ENCODE measurements at regions not wholly inside any gene's neighbourhood (a gene's known extent, or its start where the extent isn't known, plus 50 kb on each side); places are given as distances from the start of the nearest gene placed in this dataset.

GRCh38 chr4:123114915-123115756 is 192.7 kb upstream of the NUDT6 start:
- no peak for TF ChIP-seq POLR2A (IDR thresholded peaks at IDR 0.05; ENCODE audit: low read depth, low read length)
- DNase-seq (ENCODE audit: insufficient read length, low spot score) (no peak), FAIRE-seq (no peak)

DNA sequence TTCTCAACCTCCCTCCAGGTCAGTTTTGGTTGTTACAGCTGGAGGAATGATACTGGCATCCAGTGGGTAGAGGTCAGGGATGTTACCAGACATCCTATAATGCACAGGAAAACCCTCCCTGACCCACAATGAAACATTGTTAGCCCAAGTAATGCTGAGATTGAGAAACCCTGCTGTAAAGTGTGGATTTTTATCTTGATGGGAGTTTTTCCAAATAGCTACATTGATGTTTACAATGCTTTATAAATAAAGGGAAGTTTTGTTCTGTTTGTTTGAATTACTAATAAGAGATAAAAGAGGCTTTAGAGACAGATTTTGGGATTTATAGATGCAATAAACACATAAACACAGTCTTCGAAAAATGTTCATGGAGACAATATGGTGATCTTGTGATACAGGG is 194.0 kb upstream of the NUDT6 start:
- TF ChIP-seq POLR2A (IDR thresholded peaks at IDR 0.05; ENCODE audit: low read depth, low read length) = no peak
- FAIRE-seq (no peak), DNase-seq (ENCODE audit: insufficient read length, low spot score) (no peak)

- TF ChIP-seq POLR2A (IDR thresholded peaks at IDR 0.05; ENCODE audit: low read depth, low read length) = no peak
- FAIRE-seq = no peak
- DNase-seq (ENCODE audit: insufficient read length, low spot score) = no peak
Observed at GRCh38 chr4:123120473-123120872, 198.1 kb upstream of the NUDT6 start.

DNA sequence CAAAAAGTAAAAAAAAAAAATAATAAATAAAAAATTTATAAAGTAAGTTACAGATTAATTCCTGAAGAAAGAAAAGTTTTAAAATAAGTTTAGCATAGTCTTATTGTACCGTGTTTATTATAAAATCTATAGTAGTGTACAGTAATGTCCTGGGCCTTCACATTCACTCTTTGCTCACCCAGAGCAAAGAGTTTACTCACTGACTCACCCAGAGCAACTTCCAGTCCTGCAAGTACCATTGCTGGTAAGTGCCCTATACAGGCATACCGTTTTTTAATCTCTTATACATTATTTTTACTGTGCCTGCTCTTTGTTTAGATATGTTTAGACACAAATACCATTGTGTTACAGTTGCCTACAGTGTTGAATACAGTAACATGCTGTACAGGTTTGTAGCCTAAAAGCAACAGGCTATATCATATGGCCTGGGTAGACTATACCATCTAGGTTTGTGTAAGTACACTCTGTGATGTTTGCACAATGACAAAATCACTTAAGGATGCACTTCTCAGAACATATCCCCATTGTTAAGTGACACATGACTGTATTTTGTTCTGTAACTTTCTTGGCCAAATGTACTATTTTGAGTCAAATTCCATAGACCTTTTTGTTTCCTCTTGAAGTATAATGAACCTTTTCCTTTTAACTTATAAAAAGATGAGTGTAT is 199.0 kb upstream of the NUDT6 start:
- no peak for TF ChIP-seq POLR2A (IDR thresholded peaks at IDR 0.05; ENCODE audit: low read depth, low read length)
- FAIRE-seq (peak; percentile 36), DNase-seq (ENCODE audit: insufficient read length, low spot score) (no peak)

- TF ChIP-seq POLR2A (IDR thresholded peaks at IDR 0.05; ENCODE audit: low read depth, low read length) = no peak
- DNase-seq (ENCODE audit: insufficient read length, low spot score) = no peak
- FAIRE-seq = no peak
Observed at GRCh38 chr4:123125477-123125876, 203.1 kb upstream of the NUDT6 start.

DNA sequence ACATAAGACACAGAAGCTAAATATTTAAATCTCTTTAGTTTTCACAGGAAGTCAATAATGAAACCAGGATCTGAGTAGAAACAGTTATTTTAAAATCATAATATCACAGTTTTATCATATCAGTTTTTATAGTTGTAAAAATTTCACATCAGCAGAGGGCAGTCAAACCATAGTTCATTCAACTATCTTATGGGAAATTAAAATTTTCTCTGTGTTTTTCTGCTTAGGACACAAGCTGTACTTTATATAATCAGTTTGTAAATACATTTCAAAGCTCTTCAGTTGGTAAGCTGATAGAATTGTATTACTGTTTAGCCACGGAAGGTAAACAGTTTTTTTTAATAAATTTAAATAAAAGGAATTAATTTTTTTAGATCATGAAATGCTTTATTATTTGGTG is 204.8 kb upstream of the NUDT6 start:
- no peak for FAIRE-seq
- DNase-seq (ENCODE audit: insufficient read length, low spot score) = no peak
- no peak for TF ChIP-seq POLR2A (IDR thresholded peaks at IDR 0.05; ENCODE audit: low read depth, low read length)

GRCh38 chr4:123127875-123128274 is 205.5 kb upstream of the NUDT6 start:
- TF ChIP-seq POLR2A (IDR thresholded peaks at IDR 0.05; ENCODE audit: low read depth, low read length) = no peak
- no peak for FAIRE-seq
- no peak for DNase-seq (ENCODE audit: insufficient read length, low spot score)

DNA sequence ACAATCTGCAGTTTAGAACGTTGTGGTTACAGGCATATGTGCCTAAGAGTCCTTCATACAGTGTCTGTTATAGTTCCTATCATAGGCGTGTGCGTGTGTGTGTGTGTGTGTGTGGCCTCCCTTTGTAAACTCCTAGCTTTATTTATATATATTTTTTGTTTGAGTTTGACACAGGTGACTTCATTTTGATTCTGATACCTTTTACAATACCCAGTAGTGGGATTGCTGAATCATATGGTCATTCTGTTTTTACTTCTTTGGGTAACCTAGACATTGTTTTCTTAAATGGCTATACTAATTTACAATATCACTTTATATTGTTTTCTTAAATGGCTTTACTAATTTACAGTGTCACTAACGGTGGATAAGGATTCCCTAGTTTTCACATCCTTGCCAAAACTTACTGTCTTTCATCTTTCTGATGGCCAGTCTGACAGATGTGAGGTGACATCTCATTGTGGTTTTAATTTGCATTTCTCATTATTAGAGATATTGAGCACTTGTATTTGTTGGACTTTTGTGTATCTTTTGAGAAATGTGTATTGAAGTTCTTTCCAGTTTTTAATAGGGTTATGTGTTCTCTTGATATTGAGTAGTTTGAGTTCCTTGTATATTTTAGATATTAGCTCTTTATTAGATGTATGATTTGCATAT is 211.1 kb upstream of the NUDT6 start:
- FAIRE-seq (no peak), DNase-seq (ENCODE audit: insufficient read length, low spot score) (no peak)
- no peak for TF ChIP-seq POLR2A (IDR thresholded peaks at IDR 0.05; ENCODE audit: low read depth, low read length)

DNA sequence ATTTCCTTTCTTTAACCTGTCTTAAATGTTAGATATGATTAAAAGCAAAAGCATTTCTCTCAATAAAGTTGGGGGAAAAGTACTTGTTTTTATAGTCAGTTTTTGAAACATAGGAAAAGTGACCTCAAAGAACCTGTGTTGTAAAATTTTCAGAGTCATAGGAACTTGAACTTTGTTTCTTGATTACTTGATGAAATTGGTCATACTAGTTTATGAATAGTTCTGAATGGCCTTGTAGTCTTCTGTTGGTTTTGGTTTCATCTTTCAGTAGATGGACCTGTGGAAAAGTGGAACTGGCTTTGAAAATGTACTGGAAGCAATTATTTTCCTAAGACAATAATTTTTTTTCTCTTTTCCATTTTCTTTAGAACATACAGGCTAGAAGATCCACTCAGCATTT is 222.2 kb upstream of the NUDT6 start:
- FAIRE-seq (no peak), DNase-seq (ENCODE audit: insufficient read length, low spot score) (no peak)
- no peak for TF ChIP-seq POLR2A (IDR thresholded peaks at IDR 0.05; ENCODE audit: low read depth, low read length)

- no peak for DNase-seq (ENCODE audit: insufficient read length, low spot score)
- no peak for FAIRE-seq
- no peak for TF ChIP-seq POLR2A (IDR thresholded peaks at IDR 0.05; ENCODE audit: low read depth, low read length)
Observed at GRCh38 chr4:123158576-123158975, 236.2 kb upstream of the NUDT6 start.

DNA sequence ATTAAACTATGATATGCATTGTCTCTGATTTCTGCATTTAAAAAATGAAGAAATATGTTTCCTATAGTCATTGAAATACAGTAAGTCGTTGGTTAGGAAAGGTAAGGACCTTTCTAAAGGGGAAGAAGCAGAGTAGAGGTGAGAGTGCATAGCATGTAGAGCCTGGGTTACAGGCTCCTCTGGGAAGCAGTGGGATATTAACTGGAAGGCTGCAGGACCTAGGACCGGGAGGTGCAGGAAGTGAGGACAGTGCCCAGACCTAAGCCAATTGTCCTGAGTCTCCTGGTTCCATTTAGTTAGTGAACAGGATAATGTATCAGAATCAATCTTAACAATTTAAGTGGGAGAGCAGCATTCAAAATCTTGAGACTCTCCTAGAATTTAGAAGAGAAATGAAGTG is 237.1 kb upstream of the NUDT6 start:
- no peak for TF ChIP-seq POLR2A (IDR thresholded peaks at IDR 0.05; ENCODE audit: low read depth, low read length)
- DNase-seq (ENCODE audit: insufficient read length, low spot score) (no peak), FAIRE-seq (no peak)

DNA sequence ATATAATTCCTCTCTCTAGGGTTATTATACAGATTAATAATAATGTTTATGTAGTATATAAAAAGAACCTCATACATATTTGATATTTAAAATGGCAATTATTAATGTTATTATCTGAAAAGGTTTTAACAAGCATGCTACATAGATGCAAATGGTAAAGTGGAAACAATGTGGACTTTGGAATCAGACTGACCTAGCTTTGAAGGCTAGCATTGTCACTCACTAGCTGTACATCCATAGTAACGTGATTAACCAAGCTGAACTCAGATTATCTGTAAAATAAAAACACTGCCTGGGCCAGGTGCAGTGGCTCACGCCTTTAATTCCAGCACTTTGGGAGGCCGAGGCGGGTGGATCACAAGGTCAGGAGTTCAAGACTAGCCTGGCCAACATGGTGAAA is 233.7 kb upstream of the SPRY1 start:
- DNase-seq (ENCODE audit: insufficient read length, low spot score) (no peak), FAIRE-seq (no peak)
- no peak for TF ChIP-seq POLR2A (IDR thresholded peaks at IDR 0.05; ENCODE audit: low read depth, low read length)

DNA sequence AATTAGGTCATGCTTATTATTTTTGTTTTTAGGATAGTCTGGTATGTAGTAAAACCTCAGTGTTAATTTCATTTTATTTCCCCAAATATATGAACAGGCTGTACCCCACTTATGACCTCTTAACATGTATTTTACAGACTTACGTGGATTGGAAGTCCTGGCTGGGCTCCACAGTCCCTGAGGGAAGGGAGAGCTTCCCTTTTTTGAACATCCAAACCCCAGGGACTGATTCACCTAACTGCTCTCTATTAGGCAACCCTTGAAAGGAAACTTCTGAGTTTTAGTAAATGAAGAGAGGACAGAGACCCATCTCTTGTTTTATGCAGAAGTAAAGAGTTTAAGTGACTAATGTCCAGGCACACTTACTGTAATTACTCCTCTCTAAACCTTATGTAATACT is 233.1 kb upstream of the SPRY1 start:
- TF ChIP-seq POLR2A (IDR thresholded peaks at IDR 0.05; ENCODE audit: low read depth, low read length) = no peak
- FAIRE-seq (no peak), DNase-seq (ENCODE audit: insufficient read length, low spot score) (no peak)

DNA sequence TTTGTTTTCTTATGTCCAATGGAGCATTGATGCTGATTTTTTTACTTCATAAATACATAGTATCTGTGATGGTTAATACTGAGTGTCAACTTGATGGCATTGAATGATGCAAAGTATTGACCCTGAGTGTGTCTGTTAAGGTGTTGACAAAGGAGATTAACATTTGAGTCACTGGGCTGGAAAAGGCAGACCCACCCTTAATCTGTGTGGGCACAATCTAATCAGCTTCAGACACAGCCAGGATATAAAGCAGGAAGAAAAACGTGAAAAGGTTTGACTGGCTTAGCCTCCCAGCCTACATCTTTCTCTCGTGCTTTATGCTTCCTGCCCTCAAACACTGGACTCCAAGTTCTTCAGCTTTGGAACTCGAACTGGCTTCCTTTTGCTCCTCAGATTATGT is 230.6 kb upstream of the SPRY1 start:
- TF ChIP-seq POLR2A (IDR thresholded peaks at IDR 0.05; ENCODE audit: low read depth, low read length) = no peak
- DNase-seq (ENCODE audit: insufficient read length, low spot score) (no peak), FAIRE-seq (no peak)

DNA sequence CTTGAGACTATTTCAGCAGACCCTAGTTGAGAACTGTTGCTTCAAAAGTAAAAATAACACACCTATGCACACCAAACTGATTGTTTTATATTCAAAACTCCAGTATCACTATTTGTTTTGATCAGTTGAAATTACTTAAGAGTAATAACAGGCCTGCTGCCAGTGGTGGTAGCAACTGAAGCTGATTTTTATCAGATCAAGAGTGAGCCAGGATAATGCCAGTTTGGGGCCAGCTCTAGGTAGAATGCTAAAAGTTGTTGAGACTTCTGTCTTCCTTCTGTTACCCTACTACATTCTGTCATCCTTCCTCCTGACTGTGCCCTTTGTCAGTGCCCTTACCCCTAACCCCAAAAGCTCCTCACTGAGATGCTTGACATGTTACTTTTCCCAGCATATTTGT is 228.7 kb upstream of the SPRY1 start:
- FAIRE-seq = no peak
- TF ChIP-seq POLR2A (IDR thresholded peaks at IDR 0.05; ENCODE audit: low read depth, low read length) = no peak

More for the DNA sequence above, 228.7 kb upstream of the SPRY1 start:
- DNase-seq (ENCODE audit: insufficient read length, low spot score) = no peak

All from H54 (cell line).